ENCODE measurements at regions not wholly inside any gene's neighbourhood (a gene's known extent, or its start where the extent isn't known, plus 50 kb on each side); places are given as distances from the start of the nearest gene placed in this dataset.
"Not testable (repeated sequence)": the region's sequence is repeated elsewhere in the genome, so short reads cannot be mapped to it uniquely, and the experiment has no call there.

DNA sequence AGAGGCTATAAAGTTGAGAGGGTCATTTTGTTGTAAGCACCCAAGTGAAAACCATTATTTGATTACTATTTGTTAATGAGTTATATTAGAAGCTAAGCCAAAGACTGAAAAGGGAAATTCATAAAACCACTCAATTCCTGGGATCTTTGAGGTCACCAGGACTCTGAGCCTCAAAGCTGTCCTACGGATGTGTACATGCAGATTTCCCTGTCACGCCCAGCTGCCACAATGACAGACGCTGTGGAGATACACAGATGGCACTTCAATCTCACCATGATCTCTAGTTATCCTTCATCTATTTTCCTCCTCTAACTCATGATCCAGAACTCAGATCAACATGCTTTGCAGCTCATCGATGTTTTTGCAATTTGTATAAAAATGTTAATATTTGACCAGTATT lies 403.5 kb upstream of the MIR17HG start:
- Histone ChIP-seq H2AFZ (ENCODE audit: low read depth, low read length, poor library complexity, severe bottlenecking) (no peak overlapping the region), H3K27ac (ENCODE audit: low read depth, low read length) (no peak overlapping the region), H3K36me3 (ENCODE audit: control insufficient read depth in 1 of 2, insufficient read depth in 2 of 2, low read length in 2 of 2) (no peaks in the 10 kb centered on the region), H4K20me1 (ENCODE audit: insufficient read depth) (no peaks in the 10 kb centered on the region), H3K4me3 (replicated peaks in 1 of 2; ENCODE audit: low read depth in 1 of 2, low read length in 2 of 2) (no peak overlapping the region), H3K27me3 (ENCODE audit: insufficient read depth, low read length) (no peaks in the 10 kb centered on the region), H3K4me2 (ENCODE audit: low read length) (no peak overlapping the region), H3K9me2 (ENCODE audit: insufficient read depth) (no peaks in the 10 kb centered on the region), H3K4me1 (ENCODE audit: control insufficient read depth in 1 of 2, insufficient read depth in 2 of 2, low read length in 2 of 2) (no peaks in the 10 kb centered on the region), H3K9ac (ENCODE audit: low read length) (no peak overlapping the region), H3K9me3 (ENCODE audit: control insufficient read depth in 1 of 2, insufficient read depth in 1 of 2, low read depth in 1 of 2, low read length in 2 of 2) (no peaks in the 10 kb centered on the region), H3K79me2 (ENCODE audit: insufficient read depth, low read length) (no peaks in the 10 kb centered on the region)
- ChIA-PET CTCF (interaction anchor here (0.7 kb wide), 1 partner anchor 74 kb away, joined by 3 read pairs; no protein-coding TSS in a partner anchor), RAD21 (ENCODE audit: low non-redundant PET in 1 of 2, low total read pairs in 2 of 2, uncharacterized antibody in 2 of 2, unreplicated experiment in 2 of 2) (no interaction called here), POLR2A (no interaction called here)
- no peak for ATAC-seq
- intact Hi-C loops (cut with micrococcal nuclease): no loop called here
- no peak for DNase-seq (ENCODE audit: low read depth, low spot score)
- TF ChIP-seq JUND (IDR thresholded peaks at IDR 0.05) (no peak), ZFX (IDR thresholded peaks at IDR 0.05) (no peak), CBX3 (IDR thresholded peaks at IDR 0.05; ENCODE audit: low read depth) (no peak), ELF1 (IDR thresholded peaks at IDR 0.05; ENCODE audit: borderline replicate concordance, low read depth) (no peak), POLR2A (IDR thresholded peaks at IDR 0.05; ENCODE audit: borderline replicate concordance, extremely low read depth, insufficient read depth, insufficient read length) (no peak), SIN3A (IDR thresholded peaks at IDR 0.05; ENCODE audit: low read depth) (no peak), ZNF274 (IDR thresholded peaks at IDR 0.05; ENCODE audit: low read depth, low read length) (no peak)
- TF ChIP-seq, protein P1, sequence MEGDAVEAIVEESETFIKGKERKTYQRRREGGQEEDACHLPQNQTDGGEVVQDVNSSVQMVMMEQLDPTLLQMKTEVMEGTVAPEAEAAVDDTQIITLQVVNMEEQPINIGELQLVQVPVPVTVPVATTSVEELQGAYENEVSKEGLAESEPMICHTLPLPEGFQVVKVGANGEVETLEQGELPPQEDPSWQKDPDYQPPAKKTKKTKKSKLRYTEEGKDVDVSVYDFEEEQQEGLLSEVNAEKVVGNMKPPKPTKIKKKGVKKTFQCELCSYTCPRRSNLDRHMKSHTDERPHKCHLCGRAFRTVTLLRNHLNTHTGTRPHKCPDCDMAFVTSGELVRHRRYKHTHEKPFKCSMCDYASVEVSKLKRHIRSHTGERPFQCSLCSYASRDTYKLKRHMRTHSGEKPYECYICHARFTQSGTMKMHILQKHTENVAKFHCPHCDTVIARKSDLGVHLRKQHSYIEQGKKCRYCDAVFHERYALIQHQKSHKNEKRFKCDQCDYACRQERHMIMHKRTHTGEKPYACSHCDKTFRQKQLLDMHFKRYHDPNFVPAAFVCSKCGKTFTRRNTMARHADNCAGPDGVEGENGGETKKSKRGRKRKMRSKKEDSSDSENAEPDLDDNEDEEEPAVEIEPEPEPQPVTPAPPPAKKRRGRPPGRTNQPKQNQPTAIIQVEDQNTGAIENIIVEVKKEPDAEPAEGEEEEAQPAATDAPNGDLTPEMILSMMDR (IDR thresholded peaks at IDR 0.05 in 2 of 3, conservative IDR thresholded peaks at IDR 0.05 in 1 of 3; ENCODE audit: borderline replicate concordance in 1 of 3, insufficient read depth in 1 of 3, low read depth in 2 of 3, low read length in 2 of 3): no peak
- TF ChIP-seq, protein P2, sequence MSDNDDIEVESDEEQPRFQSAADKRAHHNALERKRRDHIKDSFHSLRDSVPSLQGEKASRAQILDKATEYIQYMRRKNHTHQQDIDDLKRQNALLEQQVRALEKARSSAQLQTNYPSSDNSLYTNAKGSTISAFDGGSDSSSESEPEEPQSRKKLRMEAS (IDR thresholded peaks at IDR 0.05): no peak
- BruUV-seq (replicated peaks): no TSS peak

DNA sequence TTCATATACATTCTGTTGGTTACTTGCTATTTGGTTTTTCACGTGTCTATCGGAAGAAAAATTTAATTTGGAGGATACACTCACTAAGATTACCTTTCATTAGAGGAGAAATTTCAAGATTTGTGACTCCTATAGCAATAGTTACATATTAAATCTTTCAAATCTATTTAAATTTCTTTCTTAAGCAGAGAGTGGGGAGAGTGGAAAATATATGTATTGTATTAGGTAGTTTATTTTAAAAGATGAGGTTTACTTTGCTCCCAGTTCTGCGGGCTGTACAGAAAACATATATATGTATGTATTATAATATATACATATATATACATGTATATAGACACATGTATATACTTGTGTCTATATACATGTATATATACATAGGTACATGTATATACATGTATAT lies 402.3 kb upstream of the MIR17HG start:
- CTCF ChIA-PET; H3K4me2 ChIP-seq (ENCODE audit: low read length); ATAC-seq; BruUV-seq (replicated peaks); H3K36me3 ChIP-seq (ENCODE audit: control insufficient read depth in 1 of 2, insufficient read depth in 2 of 2, low read length in 2 of 2); DNase-seq (ENCODE audit: low read depth, low spot score); H3K9me2 ChIP-seq (ENCODE audit: insufficient read depth); H3K4me3 ChIP-seq (replicated peaks in 1 of 2; ENCODE audit: low read depth in 1 of 2, low read length in 2 of 2); H2AFZ ChIP-seq (ENCODE audit: low read depth, low read length, poor library complexity, severe bottlenecking); H3K27ac ChIP-seq (ENCODE audit: low read depth, low read length); intact Hi-C loops (cut with micrococcal nuclease); H3K9me3 ChIP-seq (ENCODE audit: control insufficient read depth in 1 of 2, insufficient read depth in 1 of 2, low read depth in 1 of 2, low read length in 2 of 2); H3K9ac ChIP-seq (ENCODE audit: low read length); H4K20me1 ChIP-seq (ENCODE audit: insufficient read depth); H3K4me1 ChIP-seq (ENCODE audit: control insufficient read depth in 1 of 2, insufficient read depth in 2 of 2, low read length in 2 of 2); H3K79me2 ChIP-seq (ENCODE audit: insufficient read depth, low read length); H3K27me3 ChIP-seq (ENCODE audit: insufficient read depth, low read length); RAD21 ChIA-PET (ENCODE audit: low non-redundant PET in 1 of 2, low total read pairs in 2 of 2, uncharacterized antibody in 2 of 2, unreplicated experiment in 2 of 2); POLR2A ChIA-PET: not testable (repeated sequence)

- H4K20me1 ChIP-seq (ENCODE audit: insufficient read depth); CTCF ChIA-PET; H3K79me2 ChIP-seq (ENCODE audit: insufficient read depth, low read length); H3K4me3 ChIP-seq (replicated peaks in 1 of 2; ENCODE audit: low read depth in 1 of 2, low read length in 2 of 2); DNase-seq (ENCODE audit: low read depth, low spot score); RAD21 ChIA-PET (ENCODE audit: low non-redundant PET in 1 of 2, low total read pairs in 2 of 2, uncharacterized antibody in 2 of 2, unreplicated experiment in 2 of 2); H3K4me2 ChIP-seq (ENCODE audit: low read length); BruUV-seq (replicated peaks); H2AFZ ChIP-seq (ENCODE audit: low read depth, low read length, poor library complexity, severe bottlenecking); POLR2A ChIA-PET; H3K36me3 ChIP-seq (ENCODE audit: control insufficient read depth in 1 of 2, insufficient read depth in 2 of 2, low read length in 2 of 2); intact Hi-C loops (cut with micrococcal nuclease); H3K9me3 ChIP-seq (ENCODE audit: control insufficient read depth in 1 of 2, insufficient read depth in 1 of 2, low read depth in 1 of 2, low read length in 2 of 2); H3K27me3 ChIP-seq (ENCODE audit: insufficient read depth, low read length); H3K9ac ChIP-seq (ENCODE audit: low read length); H3K4me1 ChIP-seq (ENCODE audit: control insufficient read depth in 1 of 2, insufficient read depth in 2 of 2, low read length in 2 of 2); ATAC-seq; H3K27ac ChIP-seq (ENCODE audit: low read depth, low read length); H3K9me2 ChIP-seq (ENCODE audit: insufficient read depth): not testable (repeated sequence)
These were observed 401.4 kb upstream of the MIR17HG start for GRCh38 chr13:90946125-90946524.

Data from HCT116 (cell line).